H9 (cell line): ENCODE measurements at regions not wholly inside any gene's neighbourhood (a gene's known extent, or its start where the extent isn't known, plus 50 kb on each side); places are given as distances from the start of the nearest gene placed in this dataset.

Experiments
- DNase-seq: peaks from one replicate; pipeline ENCODE4 v3.0.0-alpha.2; 2017
- H2AFZ ChIP-seq: one replicate; pipeline ENCODE4 v1.6.1; 2013; ENCODE audit warnings: mild to moderate bottlenecking, low read length, control low read depth, moderate library complexity
- H2AK5ac ChIP-seq: 2 replicates; pipeline ENCODE4 v1.6.1; 2013; ENCODE audit warnings: low read length, control low read depth, mixed read lengths; ENCODE audit not compliant: insufficient read length
- H2BK120ac ChIP-seq: one replicate; pipeline ENCODE4 v1.6.1; 2013; ENCODE audit warnings: low read depth, mild to moderate bottlenecking, low read length, control low read depth, inconsistent platforms; ENCODE audit not compliant: poor library complexity, severe bottlenecking
- H2BK12ac ChIP-seq: 2 replicates; pipeline ENCODE4 v1.6.1; 2013; ENCODE audit warnings: low read length, control low read depth, mixed read lengths, low read depth; ENCODE audit not compliant: insufficient read length
- H2BK15ac ChIP-seq: 2 replicates; pipeline ENCODE4 v1.6.1; 2013; ENCODE audit warnings: low read depth, low read length, control low read depth
- H2BK20ac ChIP-seq: one replicate; pipeline ENCODE4 v1.6.1; 2013; ENCODE audit warnings: low read depth, mild to moderate bottlenecking, low read length, control low read depth, inconsistent platforms; ENCODE audit not compliant: poor library complexity, severe bottlenecking
- H2BK5ac ChIP-seq: 2 replicates; pipeline ENCODE4 v1.6.1; 2013; ENCODE audit warnings: low read length, control low read depth, mixed read lengths; ENCODE audit not compliant: insufficient read length
- H3K14ac ChIP-seq: 2 replicates; pipeline ENCODE4 v1.6.1; 2013; ENCODE audit warnings: low read length, control low read depth; ENCODE audit not compliant: insufficient read depth
- H3K18ac ChIP-seq: 2 replicates; pipeline ENCODE4 v1.6.1; 2013; ENCODE audit warnings: low read depth, mild to moderate bottlenecking, mixed read lengths, low read length, control low read depth; ENCODE audit not compliant: insufficient read length
- H3K23ac ChIP-seq: 2 replicates; pipeline ENCODE4 v1.6.1; 2013; ENCODE audit warnings: low read length, control low read depth, mixed read lengths, low read depth; ENCODE audit not compliant: insufficient read length
- H3K23me2 ChIP-seq: 2 replicates; pipeline ENCODE4 v1.6.1; 2013; ENCODE audit warnings: low read depth, mild to moderate bottlenecking, mixed read lengths, low read length, control low read depth; ENCODE audit not compliant: insufficient read length, poor library complexity, severe bottlenecking
- H3K27ac ChIP-seq: 2 replicates; pipeline ENCODE4 v1.5.1; 2013; ENCODE audit warnings: low read length, control low read depth, mixed read lengths, low read depth; ENCODE audit not compliant: insufficient read length
- H3K27me3 ChIP-seq: 2 replicates; pipeline ENCODE4 v1.6.1; 2013; ENCODE audit warnings: low read length, control low read depth, inconsistent platforms; ENCODE audit not compliant: insufficient read depth
- H3K4ac ChIP-seq: 2 replicates; pipeline ENCODE4 v1.6.1; 2013; ENCODE audit warnings: low read depth, mild to moderate bottlenecking, control low read depth, inconsistent platforms, low read length, moderate library complexity
- H3K4me1 ChIP-seq: 2 replicates; pipeline ENCODE4 v1.6.1; 2013; ENCODE audit warnings: low read length, control low read depth, inconsistent platforms; ENCODE audit not compliant: insufficient read depth
- H3K4me2 ChIP-seq: 2 replicates; pipeline ENCODE4 v1.6.1; 2013; ENCODE audit warnings: low read length, control low read depth, mixed read lengths; ENCODE audit not compliant: insufficient read length, insufficient read depth
- H3K56ac ChIP-seq: 2 replicates; pipeline ENCODE4 v1.6.1; 2013; ENCODE audit warnings: low read depth, mild to moderate bottlenecking, mixed read lengths, low read length, control low read depth; ENCODE audit not compliant: insufficient read length
- H3K79me1 ChIP-seq: 2 replicates; pipeline ENCODE4 v1.6.1; 2013; ENCODE audit warnings: low read depth, mild to moderate bottlenecking, moderate library complexity, low read length, control low read depth, inconsistent platforms; ENCODE audit not compliant: insufficient read depth, poor library complexity, severe bottlenecking
- H3K79me2 ChIP-seq: 2 replicates; pipeline ENCODE4 v1.6.1; 2013; ENCODE audit warnings: low read length, control low read depth, inconsistent platforms; ENCODE audit not compliant: insufficient read depth
- H3K9ac ChIP-seq: 2 replicates; pipeline ENCODE4 v1.6.1; 2013; ENCODE audit warnings: low read length, control low read depth, mixed read lengths; ENCODE audit not compliant: insufficient read length; ENCODE audit errors: extremely low read depth
- H3K9me3 ChIP-seq: one replicate; pipeline ENCODE4 v1.6.1; 2013; ENCODE audit warnings: low read depth, low read length, inconsistent platforms; ENCODE audit not compliant: control insufficient read depth
- H3T11ph ChIP-seq: one replicate; pipeline ENCODE4 v1.6.1; 2013; ENCODE audit warnings: mild to moderate bottlenecking, low read length, control low read depth, inconsistent platforms
- H4K20me1 ChIP-seq: one replicate; pipeline ENCODE4 v1.6.1; 2013; ENCODE audit not compliant: control insufficient read depth, insufficient read length, insufficient read depth
- H4K5ac ChIP-seq: 2 replicates; pipeline ENCODE4 v1.6.1; 2013; ENCODE audit warnings: low read depth, mild to moderate bottlenecking, mixed read lengths, low read length, control low read depth; ENCODE audit not compliant: insufficient read length
- H4K8ac ChIP-seq: replicated peaks from 2 replicates; pipeline ENCODE4 v1.6.1; 2013; ENCODE audit warnings: low read length, control low read depth, mixed read lengths, low read depth; ENCODE audit not compliant: insufficient read length
- H4K91ac ChIP-seq: 2 replicates; pipeline ENCODE4 v1.6.1; 2013; ENCODE audit warnings: low read depth, mild to moderate bottlenecking, moderate library complexity, mixed read lengths, low read length, control low read depth; ENCODE audit not compliant: insufficient read length
- H3K27ac Mint-ChIP-seq, 3 experiments: 2 replicates in 2 of 3; 3 replicates in 1 of 3; pipeline ENCODE4 v1.8.0; 2020 to 2021; ENCODE audit warnings: mixed read lengths in 3 of 3, mild to moderate bottlenecking in 1 of 3, moderate library complexity in 1 of 3
- H3K27me3 Mint-ChIP-seq: 2 replicates; pipeline ENCODE4 v1.8.0; 2021; ENCODE audit warnings: low read depth, mild to moderate bottlenecking, moderate library complexity, mixed read lengths
- H3K36me3 Mint-ChIP-seq, 3 experiments: 2 replicates in 2 of 3; 3 replicates in 1 of 3; pipeline ENCODE4 v1.8.0; 2020 to 2021; ENCODE audit warnings: low read depth in 3 of 3, mixed read lengths in 3 of 3; ENCODE audit not compliant: insufficient read depth in 1 of 3
- H3K4me1 Mint-ChIP-seq, 2 experiments: 2 replicates each; pipeline ENCODE4 v1.8.0; 2020; ENCODE audit warnings: mixed read lengths in 2 of 2
- H3K4me3 Mint-ChIP-seq, 2 experiments: 2 replicates in 1 of 2; 3 replicates in 1 of 2; pipeline ENCODE4 v1.8.0; 2020 to 2021; ENCODE audit warnings: mild to moderate bottlenecking in 2 of 2, mixed read lengths in 2 of 2, moderate library complexity in 1 of 2
- H3K9me3 Mint-ChIP-seq, 2 experiments: 2 replicates in 1 of 2; 3 replicates in 1 of 2; pipeline ENCODE4 v1.8.0; 2020; ENCODE audit warnings: mild to moderate bottlenecking in 2 of 2, mixed read lengths in 2 of 2, moderate library complexity in 1 of 2
- CTCF ChIP-seq: fragments of 200-600 bp; sonication (generic); conservative IDR thresholded peaks from 3 replicates; pipeline ENCODE4 v1.8.0; 2021; ENCODE audit warnings: antibody characterized with exemption, mild to moderate bottlenecking

DNA sequence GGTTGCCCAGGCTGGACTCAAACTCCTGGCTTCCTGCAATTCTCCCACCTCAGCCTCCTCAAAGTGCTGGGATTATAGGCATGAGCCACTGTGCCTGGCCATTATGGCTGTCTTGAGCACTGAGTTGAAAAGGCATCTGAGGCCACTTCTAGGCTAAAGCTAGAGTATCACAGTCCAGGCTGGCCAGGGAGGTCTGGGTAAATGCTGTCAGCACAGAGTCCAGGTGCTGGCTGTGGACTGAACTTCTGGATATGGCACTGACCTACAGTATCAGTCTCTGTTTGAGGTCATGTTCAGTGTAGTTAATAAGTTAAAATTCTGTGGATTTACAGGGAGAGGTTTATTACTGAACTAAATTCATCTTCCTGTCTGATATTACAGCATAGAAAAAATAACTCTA, 222.5 kb upstream of the TOM1L1 start:
- no peak overlapping the region for H3K4ac ChIP-seq
- no peak overlapping the region for H3K9ac ChIP-seq
- no peak overlapping the region for H2BK20ac ChIP-seq
- H3K9me3 ChIP-seq, result no peaks in the 10 kb centered on the region
- no peaks in the 10 kb centered on the region for H3K27me3 ChIP-seq
- H2BK120ac ChIP-seq, result no peak overlapping the region
- no peak overlapping the region for H2AFZ ChIP-seq
- Mint-ChIP-seq H3K4me3 (no peak overlapping the region), H3K36me3 (peaks cover 0 to 7% (median 5%) of the 10 kb centered on the region in 3 experiments; a peak in 5 of 7 replicates), H3K9me3 (peaks cover 0 to 2% of the 10 kb centered on the region in 2 experiments; a peak in 3 of 5 replicates), H3K27me3 (no peaks in the 10 kb centered on the region; the same call in 1 of the 2 replicates), H3K27ac (no peak overlapping the region), H3K4me1 (peaks cover 3 to 17% of the 10 kb centered on the region in 2 experiments)
- H4K20me1 ChIP-seq, result no peaks in the 10 kb centered on the region
- no peak overlapping the region for H3K4me2 ChIP-seq
- H3K23me2 ChIP-seq, result no peaks in the 10 kb centered on the region
- no peak overlapping the region for H3K14ac ChIP-seq
- no peak overlapping the region for H4K8ac ChIP-seq
- no peak overlapping the region for H4K5ac ChIP-seq
- DNase-seq, result no peak
- no peaks in the 10 kb centered on the region for H3K4me1 ChIP-seq
- H2BK15ac ChIP-seq, result no peak overlapping the region
- no peaks in the 10 kb centered on the region for H3K79me1 ChIP-seq
- no peak overlapping the region for H2BK5ac ChIP-seq
- no peak overlapping the region for H2BK12ac ChIP-seq
- H3K27ac ChIP-seq, result no peak overlapping the region
- H2AK5ac ChIP-seq, result no peak overlapping the region
- H3K23ac ChIP-seq, result no peak overlapping the region
- no peak for TF ChIP-seq CTCF
- no peak overlapping the region for H3T11ph ChIP-seq
- no peak overlapping the region for H3K18ac ChIP-seq
- no peak overlapping the region for H3K56ac ChIP-seq
- no peak overlapping the region for H4K91ac ChIP-seq
- H3K79me2 ChIP-seq, result no peaks in the 10 kb centered on the region
